ENCODE measurements at regions not wholly inside any gene's neighbourhood (a gene's known extent, or its start where the extent isn't known, plus 50 kb on each side); places are given as distances from the start of the nearest gene placed in this dataset.

DNA sequence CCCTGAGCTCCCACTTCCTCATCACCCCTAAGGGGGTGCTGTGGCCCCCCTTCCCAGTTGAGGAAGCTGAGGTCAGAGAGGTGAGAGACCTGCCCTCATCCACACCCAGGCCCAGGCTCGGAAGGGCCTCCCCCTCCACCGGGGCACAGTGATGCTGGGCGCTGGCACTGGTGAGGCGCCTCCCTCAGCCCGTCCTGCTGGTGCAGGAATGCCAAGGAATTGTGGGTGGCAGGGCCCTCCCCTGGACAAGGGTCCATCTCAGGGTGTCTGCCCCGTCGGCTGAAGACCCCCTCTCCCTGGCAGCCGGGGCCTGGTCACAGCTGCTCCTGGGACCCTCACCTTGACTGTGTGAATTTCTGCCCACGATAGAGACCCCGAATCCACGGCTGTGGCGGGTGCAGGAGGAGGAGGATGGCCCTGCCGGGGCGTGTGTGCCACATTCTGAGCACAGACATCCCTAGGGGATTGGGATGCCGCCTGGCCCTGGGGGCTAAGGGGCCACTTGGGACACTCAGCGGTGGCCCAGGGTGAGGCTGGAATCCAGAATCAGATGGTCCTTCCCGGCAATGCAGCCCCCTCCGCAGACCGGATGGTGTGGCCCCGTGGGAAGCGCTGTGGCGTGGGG lies 70.2 kb upstream of the GATA5 start:
- no peak for DNase-seq

DNA sequence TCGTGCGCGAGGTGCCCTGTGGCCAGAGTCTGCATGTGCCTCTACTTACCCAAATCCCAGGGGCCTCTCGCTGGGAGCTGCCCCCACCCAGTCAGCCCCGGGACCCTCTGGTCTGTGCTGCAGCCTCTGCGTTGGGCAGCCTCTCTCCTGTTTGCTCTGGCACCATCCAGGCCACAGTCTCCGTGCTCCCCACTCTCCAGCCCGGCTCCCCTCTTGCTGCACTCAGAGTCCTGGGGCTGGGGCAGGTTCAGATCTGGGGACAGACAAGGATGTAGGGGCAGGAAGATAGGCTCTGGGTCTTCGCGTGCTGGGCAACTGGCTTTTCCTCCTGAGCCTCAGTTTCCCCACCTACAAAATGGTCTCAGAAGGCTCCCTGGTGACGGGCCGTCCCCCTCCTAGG lies 70.8 kb upstream of the GATA5 start:
- DNase-seq = no peak

DNA sequence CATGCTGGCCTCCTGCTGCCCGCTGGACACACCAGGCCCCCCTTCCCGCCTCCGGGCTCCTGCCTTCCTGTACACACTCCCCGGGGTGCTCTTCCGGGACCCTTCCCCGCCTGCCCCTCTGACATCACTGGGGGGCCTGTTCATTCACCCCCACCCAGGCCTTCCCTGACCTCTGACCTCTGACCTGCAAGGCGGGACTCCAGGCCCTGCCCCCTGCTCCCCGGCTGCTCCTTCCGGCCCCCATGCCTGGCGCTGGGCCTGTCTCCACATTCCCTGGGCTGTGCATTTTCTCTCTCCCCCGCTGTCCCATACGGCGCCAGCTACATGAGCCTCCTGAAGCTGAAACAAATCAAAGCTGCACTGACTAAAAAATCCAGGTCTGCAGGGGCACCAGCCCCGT lies 71.6 kb upstream of the GATA5 start:
- DNase-seq = no peak

DNA sequence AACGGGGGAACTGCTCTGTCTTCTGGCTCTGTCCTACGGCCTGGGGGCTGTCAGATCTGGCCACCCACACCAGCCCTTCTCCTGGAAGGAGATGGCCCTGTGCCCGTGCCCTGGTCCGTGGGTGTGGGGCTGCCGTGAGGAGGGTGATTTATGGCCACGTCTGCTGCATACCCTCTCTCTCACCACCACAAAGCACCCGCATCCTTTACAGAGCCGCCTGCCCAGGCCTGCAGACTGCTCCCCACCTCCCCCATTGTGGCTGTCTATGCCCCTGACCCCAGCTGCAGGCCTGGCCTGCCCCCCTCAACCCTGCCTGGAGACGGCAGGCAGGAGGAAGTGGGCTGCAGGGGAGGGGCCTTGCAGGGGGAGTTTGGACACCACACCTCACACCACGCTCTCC lies 72.7 kb upstream of the GATA5 start:
- DNase-seq = no peak

DNA sequence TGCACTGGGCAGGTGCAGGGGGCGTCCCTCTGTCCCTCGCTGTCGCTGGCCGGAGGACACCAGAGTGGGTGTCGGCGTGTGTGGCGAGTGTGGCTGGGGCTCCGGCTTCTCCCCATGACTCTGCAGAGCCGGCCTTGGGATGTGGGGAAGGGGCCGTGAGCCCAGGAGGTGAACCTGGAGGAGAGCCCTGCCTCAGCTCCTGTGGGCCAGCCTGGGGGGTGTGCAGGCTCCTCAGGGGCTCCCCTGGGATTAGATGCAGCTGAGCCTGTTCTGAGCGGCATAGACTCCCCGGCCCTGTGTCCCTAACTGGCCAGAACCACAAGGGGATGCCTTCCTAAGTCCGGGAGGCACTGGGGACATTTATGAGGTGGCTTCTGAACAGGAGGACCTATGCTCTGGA lies 73.2 kb upstream of the GATA5 start:
- no peak for DNase-seq

DNA sequence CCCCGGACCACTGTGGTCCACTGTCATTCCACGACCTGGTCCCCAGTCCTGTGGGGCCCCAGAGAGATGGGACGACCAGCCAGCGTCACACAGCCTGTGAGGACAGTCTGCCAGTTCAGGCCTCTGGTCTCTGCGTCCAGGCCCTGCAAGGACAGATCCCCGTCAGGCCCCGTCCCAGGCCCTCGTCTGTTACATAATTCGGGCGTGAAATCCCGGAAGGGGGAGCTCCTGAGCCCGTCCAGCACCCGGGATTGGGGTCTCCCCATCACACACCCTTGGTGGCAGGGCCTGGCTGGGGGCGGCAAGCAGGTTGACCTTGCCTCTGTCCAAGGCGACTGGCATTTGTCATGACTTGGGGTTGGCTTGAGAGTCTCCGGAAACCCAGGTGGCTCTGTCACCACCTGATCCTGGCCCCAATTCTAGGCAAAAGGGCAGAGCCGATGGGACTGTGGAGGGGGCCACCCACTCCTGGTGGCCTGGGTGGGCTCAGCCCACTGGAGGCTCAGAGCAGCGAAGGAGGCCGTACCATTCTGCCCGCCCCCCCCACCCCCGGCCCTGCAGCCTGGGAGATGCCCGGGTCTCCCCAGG lies 73.8 kb upstream of the GATA5 start:
- DNase-seq = no peak

DNA sequence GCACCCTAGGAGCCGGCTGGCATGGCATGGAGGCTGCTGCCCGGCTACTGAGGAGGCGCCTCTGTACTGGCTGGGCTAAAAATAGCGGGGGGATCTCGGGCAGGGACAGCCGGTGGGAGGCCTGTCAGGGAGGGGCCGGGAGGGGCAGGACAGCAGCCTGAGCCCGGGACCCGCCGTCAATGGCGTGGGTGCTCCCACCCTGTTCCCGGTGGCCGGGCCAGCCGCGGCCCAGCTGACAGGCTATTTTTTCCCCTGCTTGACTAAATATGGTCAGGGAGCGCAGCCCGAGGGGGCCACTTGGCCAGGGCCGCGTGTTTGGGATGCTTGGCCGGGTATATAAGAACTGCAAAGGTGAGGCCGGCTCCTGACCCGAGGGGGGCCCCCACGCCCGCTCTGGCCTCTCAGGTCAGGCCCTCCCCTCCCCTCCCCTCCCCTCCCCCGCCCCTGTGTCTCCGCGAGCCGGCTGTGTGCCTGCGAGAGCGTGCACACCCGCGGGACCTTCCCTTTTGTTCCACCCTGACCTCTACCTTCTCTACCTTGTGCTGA lies 74.4 kb upstream of the GATA5 start:
- no peak for DNase-seq

DNA sequence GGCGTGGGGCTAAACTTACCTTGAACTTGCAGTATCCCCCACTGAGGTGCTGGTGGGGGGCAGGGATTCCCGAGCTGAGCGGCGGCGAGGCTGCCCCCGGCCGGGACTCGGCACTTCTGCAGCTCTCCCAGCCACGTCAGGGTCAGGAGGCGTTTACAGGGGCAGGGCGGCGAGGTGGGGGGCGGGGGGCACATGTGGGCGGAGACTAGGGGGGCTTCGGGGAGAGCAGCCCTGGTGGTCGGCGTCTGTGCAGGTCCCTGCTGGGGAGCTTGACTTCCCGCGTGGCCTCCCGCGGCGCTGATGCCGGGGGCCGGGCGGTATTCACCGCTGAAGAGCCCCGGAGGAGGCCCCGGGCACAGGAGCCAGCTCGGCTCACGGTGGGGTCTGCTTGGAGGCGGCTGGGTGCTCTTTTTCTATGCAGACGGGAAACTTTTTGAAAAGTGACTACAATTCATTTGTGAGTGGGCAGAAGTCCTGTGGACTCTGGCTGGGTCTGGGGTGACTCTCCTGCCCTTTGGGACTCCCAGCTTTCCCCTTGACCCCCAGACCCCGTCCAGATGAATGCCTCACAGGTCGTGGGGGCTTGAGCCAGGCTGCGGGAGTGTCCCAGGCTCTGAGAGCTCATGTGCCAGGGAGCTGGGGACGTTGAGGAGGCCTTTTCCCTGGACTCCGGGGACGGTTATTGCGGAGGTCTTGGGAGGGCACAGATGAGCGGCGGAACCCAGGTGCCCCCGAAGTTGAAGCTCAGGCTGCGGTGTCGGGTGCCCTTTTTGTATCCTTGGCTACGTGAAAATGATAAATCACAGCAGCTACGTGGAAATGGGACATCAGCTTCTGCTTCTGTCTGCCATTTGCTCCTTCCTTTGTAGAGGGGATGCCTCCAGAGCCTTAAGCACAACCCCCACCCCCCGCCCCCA lies 75.9 kb upstream of the GATA5 start:
- DNase-seq = no peak

DNA sequence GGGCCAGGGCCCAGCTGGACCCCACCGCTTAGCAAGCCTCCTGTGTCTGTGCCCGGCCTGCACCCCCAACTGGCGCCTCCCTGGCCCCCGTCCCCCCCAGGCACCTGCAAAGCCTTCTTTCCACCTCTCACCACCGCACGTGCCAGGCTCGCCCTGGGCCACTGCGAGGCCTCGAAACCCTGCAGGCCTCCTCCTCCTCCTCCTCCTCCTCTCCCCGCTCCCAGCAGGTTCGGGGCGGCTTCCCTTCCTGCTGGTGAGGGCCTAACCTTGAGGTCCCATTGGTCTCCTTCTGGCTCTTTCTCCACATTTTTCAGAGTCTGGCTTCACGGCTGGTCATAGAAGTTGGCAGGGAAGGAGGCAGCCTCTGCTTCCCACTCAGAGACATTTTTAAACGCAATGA lies 76.8 kb upstream of the GATA5 start:
- DNase-seq = no peak

DNA sequence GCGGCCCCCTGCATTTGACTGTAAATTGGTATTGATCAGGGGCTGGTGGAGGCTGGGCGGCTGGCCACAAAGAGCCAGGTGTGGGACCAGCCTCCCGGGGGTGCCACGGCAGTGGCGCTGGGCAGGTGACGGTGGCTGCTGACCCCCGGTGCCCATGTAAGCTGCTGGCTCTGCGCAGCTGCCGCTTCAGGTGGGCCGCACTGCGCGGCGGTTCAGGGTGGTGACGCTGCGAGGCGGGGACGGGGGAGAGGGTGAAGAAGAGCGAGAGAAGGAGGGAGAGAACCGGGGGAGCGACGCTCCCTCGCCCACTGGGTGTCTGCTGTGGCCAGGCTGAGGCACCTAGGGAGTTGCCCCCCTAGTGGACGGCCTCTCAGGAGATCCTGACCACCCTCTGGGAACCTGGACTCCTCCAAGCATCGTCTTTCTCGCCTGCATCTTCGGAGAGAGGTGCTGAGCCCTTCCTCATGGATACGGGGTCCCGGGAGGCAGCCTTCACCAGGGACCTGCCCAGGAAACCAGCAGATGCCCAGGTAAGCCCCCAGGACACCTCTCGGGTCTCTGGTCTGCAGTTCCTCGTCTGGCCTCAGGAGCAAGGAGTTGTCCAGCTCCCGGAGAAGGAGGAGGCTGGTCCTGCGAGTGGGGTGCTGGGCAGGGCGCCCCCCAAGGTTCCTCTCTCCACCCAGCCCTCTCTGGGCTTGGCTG lies 77.5 kb upstream of the GATA5 start:
- no peak for DNase-seq

DNA sequence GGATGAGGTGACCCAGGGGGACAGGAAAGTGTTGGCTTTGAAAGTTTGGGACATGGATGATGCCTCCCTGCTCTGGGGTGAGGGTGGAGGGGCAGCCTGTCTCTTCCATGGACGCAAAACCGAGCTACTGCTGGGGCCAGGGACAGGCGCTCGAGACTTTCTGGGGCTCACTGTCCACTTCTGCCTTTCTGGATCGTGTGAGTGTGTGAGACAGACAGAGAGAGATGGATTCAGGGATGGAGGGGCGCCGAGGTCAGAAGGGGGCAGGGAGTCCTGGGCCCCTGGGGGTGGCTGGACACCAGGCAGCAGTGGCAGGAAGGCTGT lies 78.0 kb upstream of the GATA5 start:
- DNase-seq = no peak

DNA sequence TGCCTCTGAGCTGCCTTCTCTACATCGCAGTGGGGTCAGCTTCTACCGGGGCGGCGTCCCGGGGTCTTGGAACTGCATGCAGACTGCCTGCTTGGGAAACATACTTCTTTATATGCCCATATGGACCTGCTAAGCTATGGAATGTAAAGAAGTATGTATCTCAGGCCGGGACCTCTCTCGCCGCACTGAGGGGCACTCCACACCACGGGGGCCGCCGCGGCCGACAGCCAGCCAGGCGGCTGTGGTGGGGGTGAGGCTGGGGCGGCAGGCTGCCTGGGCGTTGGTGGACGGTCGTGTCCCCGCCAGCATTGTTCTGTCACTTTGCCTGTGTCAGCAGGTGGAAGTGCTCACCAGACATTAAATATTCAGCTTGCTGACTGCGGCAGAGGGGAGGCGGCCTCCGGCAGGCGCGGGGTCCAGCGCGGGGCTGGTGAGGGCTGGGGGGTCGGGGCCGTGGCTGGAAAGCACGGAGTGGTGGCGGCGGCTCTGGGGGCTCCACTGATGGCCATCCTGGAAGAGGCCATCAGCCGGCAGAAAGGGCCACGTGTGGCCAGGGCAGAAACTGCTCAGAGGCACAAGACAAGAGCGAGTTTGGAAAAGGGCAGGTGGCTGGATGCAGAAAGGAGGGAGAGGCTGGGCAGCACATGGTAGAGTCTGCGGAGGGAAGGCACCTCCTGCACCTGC lies 78.6 kb upstream of the GATA5 start:
- DNase-seq = no peak

DNA sequence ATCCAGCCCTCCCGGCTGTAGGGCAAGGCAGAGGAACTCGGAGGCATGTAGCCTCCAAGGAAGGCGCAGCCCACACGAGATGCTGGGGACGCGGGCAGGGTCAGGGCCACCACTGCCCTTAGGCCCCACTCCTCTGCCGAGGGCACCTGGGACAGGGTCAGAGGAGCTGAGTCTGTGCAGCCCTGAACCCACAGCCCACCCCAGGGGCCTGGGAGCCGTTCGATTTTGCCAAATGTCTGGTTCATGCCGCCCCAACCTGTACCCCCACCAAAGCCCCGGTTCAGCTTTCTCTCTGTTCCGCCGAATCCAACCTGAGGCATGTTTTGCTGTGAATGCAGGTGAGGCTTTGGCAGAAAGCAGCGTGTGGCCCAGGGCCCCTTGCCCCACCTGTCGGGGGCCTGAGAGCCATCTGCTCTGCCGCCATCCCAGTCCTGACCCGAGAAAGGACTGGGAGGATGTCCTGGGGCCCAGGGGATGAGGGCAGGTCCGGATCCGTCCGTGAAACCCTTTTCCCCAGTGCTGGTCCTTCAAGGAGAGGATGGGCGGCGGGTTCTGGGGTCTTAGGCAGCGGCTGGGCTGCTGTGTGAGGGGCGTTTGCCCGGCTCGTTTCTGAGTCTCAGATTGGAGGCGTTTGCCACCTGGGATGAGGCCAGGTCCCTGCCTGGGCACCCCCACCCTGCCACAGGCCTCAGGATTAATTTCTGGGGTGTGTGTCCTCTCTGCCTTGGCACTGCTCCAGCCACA lies 79.3 kb upstream of the GATA5 start:
- no peak for DNase-seq

DNA sequence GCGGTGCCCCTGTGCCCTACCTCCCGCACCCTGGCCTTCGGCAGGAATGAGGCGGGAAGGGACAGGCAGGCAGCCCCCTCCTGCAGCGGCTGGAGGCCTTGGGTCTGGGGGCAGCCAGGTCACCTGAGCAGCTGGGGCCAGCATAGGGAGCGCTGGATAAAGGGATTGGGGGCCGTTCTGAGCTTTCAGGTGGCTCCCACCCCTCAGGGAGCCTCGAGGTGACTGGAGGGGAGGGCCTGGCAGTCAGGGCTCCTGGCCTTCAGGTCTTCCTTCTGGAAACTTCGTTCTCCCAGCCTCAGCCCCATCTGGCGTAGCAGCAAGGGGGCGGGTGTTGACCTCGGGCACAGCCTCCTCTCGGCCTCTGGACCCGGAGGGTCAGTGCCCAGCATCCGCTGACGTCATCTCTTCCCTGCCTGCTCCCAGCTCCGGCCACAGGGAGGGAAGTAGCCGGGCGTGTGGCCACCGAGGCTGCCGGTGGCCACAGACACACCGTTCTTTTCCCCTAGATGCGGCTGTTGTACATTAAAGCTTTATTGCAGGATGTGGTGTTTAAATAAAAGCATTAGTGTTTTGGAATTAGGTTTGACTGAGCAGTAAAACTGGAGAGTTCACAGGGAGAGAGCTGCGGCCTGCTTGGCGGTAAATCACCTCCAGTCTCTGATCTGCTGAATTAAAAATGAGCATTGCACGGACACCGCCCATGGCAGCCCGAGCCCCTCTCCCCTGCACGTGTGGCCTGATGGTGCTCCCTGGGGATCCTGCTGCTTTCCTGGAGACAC lies 80.0 kb upstream of the GATA5 start:
- no peak for DNase-seq

DNA sequence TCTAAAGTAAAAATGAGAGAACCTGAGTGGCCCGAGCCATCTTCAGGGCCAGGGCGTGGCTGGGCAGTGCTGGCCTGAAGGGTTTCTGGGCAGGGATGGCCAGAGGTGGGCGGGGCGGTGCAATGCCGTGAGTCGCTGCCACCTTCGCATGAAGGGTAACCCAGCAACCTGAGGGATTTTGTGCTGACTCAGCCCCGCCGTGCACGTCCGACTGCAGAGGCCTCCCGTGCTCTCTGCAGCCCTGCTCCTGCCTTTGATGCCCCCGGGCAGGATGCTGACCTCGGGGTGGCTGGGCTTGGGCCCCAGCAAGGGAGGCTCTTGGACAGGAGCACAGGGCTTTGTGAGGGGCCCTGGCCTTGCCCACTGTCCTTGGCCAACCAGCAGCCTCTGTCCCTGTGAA lies 81.7 kb upstream of the GATA5 start:
- no peak for DNase-seq

DNA sequence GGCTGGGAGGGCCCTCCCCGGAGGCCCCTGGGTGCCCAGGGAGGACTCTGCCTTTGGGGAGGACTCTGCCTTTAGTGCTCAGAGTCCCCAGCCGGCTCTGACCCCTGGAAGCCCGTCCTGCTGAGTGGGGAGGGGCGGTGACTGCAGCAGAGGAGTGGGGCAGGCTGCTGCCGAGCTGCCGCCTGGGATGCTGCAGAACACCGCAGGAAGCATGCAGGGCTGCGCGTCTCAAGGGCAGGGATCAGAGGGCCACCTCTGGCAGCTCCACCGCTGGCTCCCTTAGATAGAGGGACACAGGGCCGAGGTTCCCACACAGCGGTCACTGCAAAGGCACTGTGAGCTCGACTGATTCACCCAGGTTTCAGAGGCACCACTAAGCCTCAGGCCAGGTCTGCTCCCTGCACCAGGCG lies 82.2 kb upstream of the GATA5 start:
- no peak for DNase-seq

DNA sequence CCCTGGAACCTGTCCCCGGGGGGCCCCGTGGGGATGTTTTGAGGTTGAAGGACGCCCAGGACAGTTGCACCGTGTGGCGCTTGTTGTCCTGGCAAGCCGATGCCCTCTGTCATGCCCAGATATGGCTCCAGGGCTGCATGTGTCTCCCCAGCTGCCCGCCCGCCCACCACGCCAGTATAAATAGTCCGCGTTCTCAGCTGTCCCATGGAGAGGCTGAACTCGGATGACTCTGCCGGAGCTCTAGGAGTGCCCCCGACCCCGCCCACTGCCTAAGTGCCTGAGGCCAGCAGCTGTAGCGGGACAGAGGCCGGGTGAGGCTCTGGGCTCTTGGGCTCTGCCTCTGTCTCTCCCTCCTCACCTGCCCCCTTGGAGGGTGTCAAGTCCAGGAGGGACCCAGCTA lies 83.0 kb upstream of the GATA5 start:
- no peak for DNase-seq

DNA sequence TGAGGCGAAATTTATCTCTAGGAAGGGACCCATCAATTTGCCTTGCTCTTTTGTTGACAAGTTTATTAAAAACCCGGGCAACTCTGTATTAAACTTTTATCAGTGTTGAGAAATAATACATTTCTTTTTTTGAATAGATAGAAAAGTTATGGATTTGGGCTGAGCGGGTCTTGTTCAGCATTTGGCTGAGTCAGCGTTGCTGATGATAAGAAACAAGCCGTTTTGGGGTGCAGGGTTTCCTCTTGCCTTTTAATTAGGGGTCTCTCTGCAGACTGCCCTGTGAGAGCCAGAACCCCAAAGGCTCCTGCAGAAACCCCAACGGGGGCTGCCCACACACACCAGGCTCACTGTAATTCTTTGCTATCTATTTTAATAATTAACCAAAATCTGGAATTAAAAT lies 82.1 kb upstream of the SLCO4A1 start:
- DNase-seq = no peak

DNA sequence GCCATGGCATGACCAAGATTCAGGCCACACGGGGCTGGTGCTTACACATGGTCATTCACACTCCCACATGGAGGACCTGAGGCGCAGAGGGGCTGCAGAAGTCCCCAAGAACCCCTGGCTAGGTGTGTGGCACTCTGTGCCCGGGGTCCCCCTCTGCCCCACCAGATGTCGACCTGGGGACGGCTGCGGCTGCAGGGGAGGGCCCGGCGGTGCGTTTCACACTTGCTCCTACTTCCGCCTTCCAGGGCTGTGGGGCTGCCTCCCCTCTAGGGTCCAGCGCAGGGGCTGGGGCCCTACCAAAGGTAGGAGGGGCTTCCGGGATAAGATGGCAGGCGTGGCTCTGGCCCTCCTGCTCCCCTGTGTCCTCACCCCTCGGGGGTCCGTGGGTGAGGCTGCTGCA lies 81.1 kb upstream of the SLCO4A1 start:
- DNase-seq = no peak

DNA sequence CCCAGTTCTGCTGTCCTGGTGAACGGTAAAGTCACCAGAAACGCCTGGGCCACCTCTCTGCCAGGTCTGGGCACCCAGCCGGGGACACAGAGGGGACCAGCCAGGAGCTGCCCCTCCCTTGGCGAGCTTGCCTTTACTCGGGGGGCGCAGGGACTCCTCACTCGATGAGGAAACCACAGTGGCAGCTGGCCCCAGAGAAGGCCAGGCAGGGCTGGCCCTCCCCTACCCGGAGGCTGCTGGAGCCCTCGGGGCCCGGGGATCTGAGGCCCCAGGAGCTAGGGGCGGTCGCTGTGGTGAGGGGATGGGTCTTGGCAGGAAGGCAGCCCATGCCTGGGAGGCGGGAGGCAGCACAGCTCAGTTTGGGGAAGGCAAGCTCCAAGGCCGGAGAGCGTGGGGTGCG lies 80.4 kb upstream of the SLCO4A1 start:
- no peak for DNase-seq

DNA sequence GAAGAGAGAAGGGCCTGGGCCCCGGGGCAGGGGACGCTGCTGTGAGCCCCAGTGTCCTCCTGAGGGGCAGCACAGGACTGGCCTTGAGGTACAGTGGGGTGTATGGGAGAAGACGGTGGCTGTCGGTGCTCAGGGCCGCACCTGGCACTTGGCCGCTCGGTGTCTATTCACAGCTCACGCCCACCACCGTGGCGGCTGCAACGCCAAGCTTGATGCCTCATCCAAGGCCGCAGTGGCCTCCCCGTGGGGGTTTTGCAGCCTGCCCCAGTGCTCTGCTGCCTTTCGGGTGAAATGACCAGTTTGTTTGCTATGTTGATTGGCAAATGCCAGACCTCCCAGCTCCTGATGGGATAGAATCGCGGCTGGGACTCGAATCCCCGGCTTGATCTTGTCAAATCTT lies 79.5 kb upstream of the SLCO4A1 start:
- DNase-seq = no peak

Measured in T1000 (cell line).